Panc1 (cell line): ENCODE measurements at regions not wholly inside any gene's neighbourhood (a gene's known extent, or its start where the extent isn't known, plus 50 kb on each side); places are given as distances from the start of the nearest gene placed in this dataset.

Source experiments
- ATAC-seq: fragments of 200-7000 bp; cut with Tn5 transposase; 2 replicates; pipeline ENCODE4 v1.9.1; 2020; ENCODE audit warnings: mild to moderate bottlenecking, moderate library complexity
- BruUV-seq: library from RNA; stranded (reverse); fragments of 400-500 nt; replicated peaks from 2 replicates; lab custom pipeline; 2021; lab: Mats Ljungman, UMichigan
- CTCF ChIA-PET: fragments of 300-600 bp; sonication (Branson Sonifier 250); formaldehyde crosslinking; loops from one replicate; lab custom pipeline; 2022; ENCODE audit warnings: antibody characterized with exemption; lab: Charles Lee
- POLR2A ChIA-PET: fragments of 300-600 bp; sonication (Branson Sonifier 250); formaldehyde crosslinking; loops from one replicate; lab custom pipeline; 2022; ENCODE audit warnings: antibody characterized with exemption; lab: Charles Lee
- DNase-seq: peaks from one replicate; pipeline ENCODE4 v3.0.0-alpha.2; 2010; ENCODE audit warnings: low read depth, low spot score
- H3K27ac ChIP-seq: 2 replicates; pipeline ENCODE4 v1.5.1; 2011; ENCODE audit warnings: mild to moderate bottlenecking, low read length, inconsistent platforms
- H3K27me3 ChIP-seq: fragments of 200-500 bp; sonication (Bioruptor generic); 2 replicates; pipeline ENCODE4 v1.6.0; 2014; ENCODE audit warnings: low read length, inconsistent platforms; ENCODE audit not compliant: control insufficient read depth, insufficient read depth
- H3K36me3 ChIP-seq: fragments of 200-500 bp; sonication (Bioruptor generic); 2 replicates; pipeline ENCODE4 v1.5.1; 2014; ENCODE audit warnings: inconsistent platforms, mild to moderate bottlenecking, low read length, moderate library complexity; ENCODE audit not compliant: control insufficient read depth, insufficient read depth
- H3K4me1 ChIP-seq: 2 replicates; pipeline ENCODE4 v1.5.1; 2011; ENCODE audit warnings: inconsistent platforms, mild to moderate bottlenecking, low read length, moderate library complexity; ENCODE audit not compliant: control insufficient read depth, insufficient read depth
- H3K4me3 ChIP-seq, 2 experiments: 2 replicates each; pipeline ENCODE4 v1.5.1; 2011 to 2012; ENCODE audit warnings: low read depth in 2 of 2, low read length in 2 of 2, mild to moderate bottlenecking in 2 of 2, inconsistent platforms in 1 of 2, moderate library complexity in 1 of 2
- H3K9me3 ChIP-seq: fragments of 200-500 bp; sonication (Bioruptor generic); 2 replicates; pipeline ENCODE4 v1.5.1; 2014; ENCODE audit warnings: low read depth, mild to moderate bottlenecking, inconsistent platforms, low read length, moderate library complexity; ENCODE audit not compliant: control insufficient read depth, insufficient read depth
- POLR2AphosphoS5 ChIP-seq: IDR thresholded peaks from 2 replicates; pipeline ENCODE4 v1.6.1; 2012; ENCODE audit warnings: mild to moderate bottlenecking, low read depth, low read length, moderate library complexity
- SIN3A ChIP-seq: IDR thresholded peaks from 2 replicates; pipeline ENCODE4 v1.6.1; 2012; ENCODE audit warnings: low read depth, mild to moderate bottlenecking, low read length, moderate library complexity, borderline replicate concordance; ENCODE audit not compliant: insufficient read depth
- TCF7L2 ChIP-seq: IDR thresholded peaks from 2 replicates; pipeline ENCODE4 v1.6.1; 2011; ENCODE audit warnings: mild to moderate bottlenecking, low read depth, low read length, inconsistent platforms
- in situ Hi-C: cut with HindIII; loops from 2 replicates; pipeline ENCODE4 v1.10.0; 2016; ENCODE audit warnings: low sequenced_read_pairs, low pct_unique_long_range_greater_than_20kb
- intact Hi-C: fragments of 100-400 bp; cut with micrococcal nuclease; formaldehyde crosslinking; loops from one replicate; pipeline ENCODE4 v1.10.0; 2022; ENCODE audit not compliant: unreplicated experiment
- TF ChIP-seq, protein P1 (sequence below): fragments of 450-650 bp; IDR thresholded peaks from 2 replicates; pipeline ENCODE4 v1.5.1; 2017; ENCODE audit warnings: mild to moderate bottlenecking
- TF ChIP-seq, protein P2 (sequence below), 2 experiments: IDR thresholded peaks; 2 replicates each; pipeline ENCODE4 v1.6.1; 2011 to 2012; ENCODE audit warnings: low read depth in 2 of 2, control low read depth in 1 of 2, low read length in 1 of 2, mild to moderate bottlenecking in 1 of 2, moderate library complexity in 1 of 2; ENCODE audit not compliant: insufficient read depth in 1 of 2

DNA sequence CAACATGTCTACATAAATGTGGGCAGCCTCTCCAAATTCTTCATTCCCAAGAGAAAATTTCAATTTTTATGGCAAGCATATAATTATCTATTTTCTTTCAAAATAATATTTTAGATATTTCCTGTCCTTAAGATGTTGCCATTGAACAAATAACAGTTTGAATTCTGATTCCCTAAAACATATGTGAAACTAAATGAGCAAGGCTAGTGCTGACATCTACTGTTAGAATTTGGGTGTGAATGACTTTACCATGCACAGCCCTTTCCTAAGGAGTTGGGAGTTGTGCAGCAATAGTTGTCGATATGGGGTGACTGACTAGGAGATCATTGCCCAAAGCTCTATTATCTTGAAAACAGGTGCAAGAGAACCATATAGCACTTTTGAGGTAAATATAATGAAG is 108.2 kb upstream of the SLC38A4 start:
- DNase-seq (peak; percentile 56), ATAC-seq (peak; percentile 92)
- no peak overlapping the region for H3K4me3 ChIP-seq
- in situ Hi-C loops (no loop called here), intact Hi-C loops (loop anchor here (10.0 kb wide), 1 partner anchor 589 kb away; no protein-coding TSS in a partner anchor)
- POLR2A ChIA-PET = no interaction called here
- no peak overlapping the region for H3K27ac ChIP-seq
- no peaks in the 10 kb centered on the region for H3K27me3 ChIP-seq
- CTCF ChIA-PET = interaction anchor here (0.6 kb wide), 1 partner anchor 809 kb away, joined by 5 read pairs; no protein-coding TSS in a partner anchor
- no peaks in the 10 kb centered on the region for H3K36me3 ChIP-seq
- H3K4me1 ChIP-seq = peaks cover 4% of the 10 kb centered on the region
- TF ChIP-seq TCF7L2 = no peak
- TF ChIP-seq POLR2AphosphoS5 = no peak
- TF ChIP-seq, protein P1, sequence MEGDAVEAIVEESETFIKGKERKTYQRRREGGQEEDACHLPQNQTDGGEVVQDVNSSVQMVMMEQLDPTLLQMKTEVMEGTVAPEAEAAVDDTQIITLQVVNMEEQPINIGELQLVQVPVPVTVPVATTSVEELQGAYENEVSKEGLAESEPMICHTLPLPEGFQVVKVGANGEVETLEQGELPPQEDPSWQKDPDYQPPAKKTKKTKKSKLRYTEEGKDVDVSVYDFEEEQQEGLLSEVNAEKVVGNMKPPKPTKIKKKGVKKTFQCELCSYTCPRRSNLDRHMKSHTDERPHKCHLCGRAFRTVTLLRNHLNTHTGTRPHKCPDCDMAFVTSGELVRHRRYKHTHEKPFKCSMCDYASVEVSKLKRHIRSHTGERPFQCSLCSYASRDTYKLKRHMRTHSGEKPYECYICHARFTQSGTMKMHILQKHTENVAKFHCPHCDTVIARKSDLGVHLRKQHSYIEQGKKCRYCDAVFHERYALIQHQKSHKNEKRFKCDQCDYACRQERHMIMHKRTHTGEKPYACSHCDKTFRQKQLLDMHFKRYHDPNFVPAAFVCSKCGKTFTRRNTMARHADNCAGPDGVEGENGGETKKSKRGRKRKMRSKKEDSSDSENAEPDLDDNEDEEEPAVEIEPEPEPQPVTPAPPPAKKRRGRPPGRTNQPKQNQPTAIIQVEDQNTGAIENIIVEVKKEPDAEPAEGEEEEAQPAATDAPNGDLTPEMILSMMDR = peak; percentile 72; the same call in 1 of the 2 replicates
- no TSS peak for BruUV-seq
- H3K9me3 ChIP-seq = no peaks in the 10 kb centered on the region; the same call in 1 of the 2 replicates

DNA sequence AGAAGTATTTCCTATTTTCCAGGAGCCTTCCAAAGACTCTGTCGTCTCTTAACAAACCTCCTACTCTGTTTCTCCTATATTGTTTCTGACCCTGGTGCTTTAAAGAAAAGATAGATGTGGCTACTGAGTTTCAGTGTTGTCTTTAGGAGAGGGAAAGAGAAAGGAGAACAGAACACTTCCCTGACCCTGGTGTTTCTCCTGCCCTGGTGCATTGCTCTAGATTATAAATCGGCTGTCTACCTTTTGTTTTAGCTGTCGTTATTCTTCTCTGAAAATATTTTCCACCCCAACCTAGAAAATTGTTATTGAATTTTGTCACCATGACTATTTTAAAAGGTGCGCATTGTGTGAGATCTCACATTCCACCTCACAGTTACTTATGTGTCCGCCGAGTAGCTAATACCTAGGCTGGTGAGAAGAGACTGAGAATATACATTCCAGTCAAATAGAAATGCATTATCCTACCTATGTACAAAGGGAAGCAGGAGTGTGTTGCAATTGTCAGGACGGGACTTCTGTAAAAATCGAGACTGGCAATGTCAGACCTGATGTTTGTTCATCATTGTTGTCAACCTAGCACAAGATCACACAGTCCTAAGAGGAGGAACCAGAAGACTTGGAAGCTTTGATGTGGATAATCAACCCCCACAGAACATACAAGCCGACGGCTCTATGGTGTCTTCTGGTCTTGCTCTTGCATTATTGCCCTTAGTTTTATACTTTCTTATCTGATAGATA is 108.7 kb upstream of the SLC38A4 start:
- TF ChIP-seq, protein P1 = peak; percentile 47; the same call in 1 of the 2 replicates
- no peak for TF ChIP-seq SIN3A
- peak; percentile 53 for ATAC-seq
- Histone ChIP-seq H3K9me3 (no peaks in the 10 kb centered on the region; the same call in 1 of the 2 replicates), H3K4me3 (no peak overlapping the region), H3K27me3 (no peaks in the 10 kb centered on the region), H3K4me1 (peaks cover 4% of the 10 kb centered on the region), H3K36me3 (no peaks in the 10 kb centered on the region), H3K27ac (peak overlapping the region; percentile 18; the same call in 1 of the 2 replicates)
- no peak for DNase-seq
- in situ Hi-C loops (no loop called here), intact Hi-C loops (loop anchor here (10.0 kb wide), 1 partner anchor 590 kb away; no protein-coding TSS in a partner anchor)
- BruUV-seq = no TSS peak
- ChIA-PET POLR2A (no interaction called here), CTCF (interaction anchor here (0.7 kb wide), 1 partner anchor 810 kb away, joined by 7 read pairs; no protein-coding TSS in a partner anchor)

DNA sequence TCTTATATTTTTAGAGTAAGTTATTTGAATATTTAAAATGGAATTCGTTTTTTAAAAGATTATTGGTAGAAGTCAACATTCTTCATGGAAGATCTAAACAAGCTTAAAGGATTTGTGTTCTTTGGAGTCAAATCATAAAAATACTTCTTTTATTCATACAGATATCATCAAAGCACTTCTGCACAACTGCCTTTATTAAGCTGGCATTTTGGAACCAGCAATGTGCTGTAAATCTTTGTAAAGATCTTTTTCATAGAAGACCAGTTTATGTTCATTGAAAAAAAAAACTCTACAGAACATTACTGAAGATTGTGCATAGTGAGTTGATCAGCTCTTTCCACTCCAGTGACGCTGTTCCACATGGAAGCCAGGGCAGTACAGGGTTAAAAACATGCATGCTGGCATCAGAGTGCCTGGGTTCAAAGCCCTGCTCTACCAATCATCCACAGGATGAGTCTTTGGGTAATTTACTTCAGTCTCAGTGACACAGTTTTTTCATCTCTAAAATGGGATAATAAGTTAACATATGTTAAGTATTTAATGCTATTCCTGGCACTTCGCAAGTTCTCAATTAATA is 109.6 kb upstream of the SLC38A4 start:
- ATAC-seq (no peak), DNase-seq (no peak)
- intact Hi-C loops (loop anchor here (10.0 kb wide), 1 partner anchor 591 kb away; no protein-coding TSS in a partner anchor), in situ Hi-C loops (no loop called here)
- POLR2A ChIA-PET = no interaction called here
- BruUV-seq = no TSS peak
- H3K27me3 ChIP-seq = no peaks in the 10 kb centered on the region
- no peak overlapping the region for H3K4me3 ChIP-seq
- H3K27ac ChIP-seq = no peak overlapping the region
- no peaks in the 10 kb centered on the region; the same call in 1 of the 2 replicates for H3K9me3 ChIP-seq
- no peaks in the 10 kb centered on the region for H3K36me3 ChIP-seq
- H3K4me1 ChIP-seq = peaks cover 4% of the 10 kb centered on the region
- TF ChIP-seq POLR2AphosphoS5 = no peak
- TF ChIP-seq, protein P2, sequence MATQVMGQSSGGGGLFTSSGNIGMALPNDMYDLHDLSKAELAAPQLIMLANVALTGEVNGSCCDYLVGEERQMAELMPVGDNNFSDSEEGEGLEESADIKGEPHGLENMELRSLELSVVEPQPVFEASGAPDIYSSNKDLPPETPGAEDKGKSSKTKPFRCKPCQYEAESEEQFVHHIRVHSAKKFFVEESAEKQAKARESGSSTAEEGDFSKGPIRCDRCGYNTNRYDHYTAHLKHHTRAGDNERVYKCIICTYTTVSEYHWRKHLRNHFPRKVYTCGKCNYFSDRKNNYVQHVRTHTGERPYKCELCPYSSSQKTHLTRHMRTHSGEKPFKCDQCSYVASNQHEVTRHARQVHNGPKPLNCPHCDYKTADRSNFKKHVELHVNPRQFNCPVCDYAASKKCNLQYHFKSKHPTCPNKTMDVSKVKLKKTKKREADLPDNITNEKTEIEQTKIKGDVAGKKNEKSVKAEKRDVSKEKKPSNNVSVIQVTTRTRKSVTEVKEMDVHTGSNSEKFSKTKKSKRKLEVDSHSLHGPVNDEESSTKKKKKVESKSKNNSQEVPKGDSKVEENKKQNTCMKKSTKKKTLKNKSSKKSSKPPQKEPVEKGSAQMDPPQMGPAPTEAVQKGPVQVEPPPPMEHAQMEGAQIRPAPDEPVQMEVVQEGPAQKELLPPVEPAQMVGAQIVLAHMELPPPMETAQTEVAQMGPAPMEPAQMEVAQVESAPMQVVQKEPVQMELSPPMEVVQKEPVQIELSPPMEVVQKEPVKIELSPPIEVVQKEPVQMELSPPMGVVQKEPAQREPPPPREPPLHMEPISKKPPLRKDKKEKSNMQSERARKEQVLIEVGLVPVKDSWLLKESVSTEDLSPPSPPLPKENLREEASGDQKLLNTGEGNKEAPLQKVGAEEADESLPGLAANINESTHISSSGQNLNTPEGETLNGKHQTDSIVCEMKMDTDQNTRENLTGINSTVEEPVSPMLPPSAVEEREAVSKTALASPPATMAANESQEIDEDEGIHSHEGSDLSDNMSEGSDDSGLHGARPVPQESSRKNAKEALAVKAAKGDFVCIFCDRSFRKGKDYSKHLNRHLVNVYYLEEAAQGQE (IDR thresholded peaks at IDR 0.05; ENCODE audit: insufficient read depth in 1 of 2, low read depth in 2 of 2, low read length in 1 of 2) = no peak
- no peak for TF ChIP-seq SIN3A
- no peak for TF ChIP-seq TCF7L2
- TF ChIP-seq, protein P1 = no peak
- CTCF ChIA-PET = no interaction called here
